GM23338 (cell line): ENCODE measurements at regions not wholly inside any gene's neighbourhood (a gene's known extent, or its start where the extent isn't known, plus 50 kb on each side); places are given as distances from the start of the nearest gene placed in this dataset.

Experiments used
- ATAC-seq: fragments of 200-7000 bp; cut with Tn5 transposase; 3 replicates; pipeline ENCODE4 v1.9.1; 2020
- DNase-seq: peaks from one replicate; pipeline ENCODE4 v3.0.0-alpha.2; 2015; ENCODE audit warnings: low spot score
- H2AFZ ChIP-seq: fragments of 200-600 bp; sonication (generic); 2 replicates; pipeline ENCODE4 v1.8.0; 2016; ENCODE audit warnings: antibody characterized with exemption, mild to moderate bottlenecking, moderate library complexity
- H3F3A ChIP-seq: fragments of 200-600 bp; sonication (generic); replicated peaks from 2 replicates; pipeline ENCODE4 v1.8.0; 2017; ENCODE audit warnings: antibody characterized with exemption, mixed run types, low read depth
- H3K27ac ChIP-seq: fragments of 200-600 bp; sonication (generic); 2 replicates; pipeline ENCODE4 v1.6.1; 2016; ENCODE audit warnings: low read depth
- H3K27me3 ChIP-seq: fragments of 200-600 bp; sonication (generic); 2 replicates; pipeline ENCODE4 v1.8.0; 2016; ENCODE audit warnings: mild to moderate bottlenecking, mixed run types, moderate library complexity; ENCODE audit not compliant: insufficient read depth
- H3K36me3 ChIP-seq: fragments of 200-600 bp; sonication (generic); 2 replicates; pipeline ENCODE4 v1.8.0; 2016; ENCODE audit warnings: mild to moderate bottlenecking; ENCODE audit not compliant: insufficient read depth
- H3K4me1 ChIP-seq: fragments of 200-600 bp; sonication (generic); 2 replicates; pipeline ENCODE4 v1.8.0; 2016; ENCODE audit warnings: mild to moderate bottlenecking, moderate library complexity; ENCODE audit not compliant: insufficient read depth
- H3K4me2 ChIP-seq: fragments of 200-600 bp; sonication (generic); 2 replicates; pipeline ENCODE4 v1.7.1; 2017; ENCODE audit warnings: mixed run types
- H3K4me3 ChIP-seq: fragments of 200-600 bp; sonication (generic); 2 replicates; pipeline ENCODE4 v1.6.1; 2016; ENCODE audit warnings: mixed run types
- H3K79me2 ChIP-seq: fragments of 200-600 bp; sonication (generic); replicated peaks from 2 replicates; pipeline ENCODE4 v1.8.0; 2017; ENCODE audit warnings: mild to moderate bottlenecking; ENCODE audit not compliant: insufficient read depth
- H3K9me2 ChIP-seq: fragments of 200-600 bp; sonication (generic); 2 replicates; pipeline ENCODE4 v1.8.0; 2017; ENCODE audit not compliant: insufficient read depth
- H4K20me1 ChIP-seq: fragments of 200-600 bp; sonication (generic); replicated peaks from 2 replicates; pipeline ENCODE4 v1.8.0; 2017; ENCODE audit warnings: mild to moderate bottlenecking; ENCODE audit not compliant: insufficient read depth
- H3K27ac Mint-ChIP-seq: 2 replicates; pipeline ENCODE4 v1.8.0; 2020; ENCODE audit warnings: inconsistent platforms, mild to moderate bottlenecking, moderate library complexity, mixed read lengths
- H3K27me3 Mint-ChIP-seq: 3 replicates; pipeline ENCODE4 v1.8.0; 2022; ENCODE audit warnings: low read depth, mild to moderate bottlenecking, moderate library complexity, mixed read lengths, inconsistent platforms; ENCODE audit not compliant: insufficient read depth, poor library complexity
- H3K36me3 Mint-ChIP-seq: 3 replicates; pipeline ENCODE4 v1.8.0; 2021; ENCODE audit warnings: low read depth, mild to moderate bottlenecking, inconsistent platforms, moderate library complexity, mixed read lengths
- H3K4me1 Mint-ChIP-seq: 3 replicates; pipeline ENCODE4 v1.8.0; 2020; ENCODE audit warnings: mild to moderate bottlenecking, inconsistent platforms, mixed read lengths
- H3K4me3 Mint-ChIP-seq: 3 replicates; pipeline ENCODE4 v1.8.0; 2021; ENCODE audit warnings: moderate library complexity, mild to moderate bottlenecking, inconsistent platforms, mixed read lengths
- H3K9me3 Mint-ChIP-seq: 3 replicates; pipeline ENCODE4 v1.8.0; 2020; ENCODE audit warnings: moderate library complexity, mild to moderate bottlenecking, inconsistent platforms, mixed read lengths
- EZH2 ChIP-seq: fragments of 200-600 bp; sonication (generic); IDR thresholded peaks from one replicate; pipeline ENCODE4 v1.8.0; 2017; ENCODE audit warnings: antibody characterized with exemption, mild to moderate bottlenecking, low read depth; ENCODE audit not compliant: unreplicated experiment
- JUNB ChIP-seq: IDR thresholded peaks from one replicate; pipeline ENCODE4 v1.6.1; 2016; ENCODE audit warnings: antibody characterized with exemption; ENCODE audit not compliant: unreplicated experiment
- STAT1 ChIP-seq: IDR thresholded peaks from one replicate; pipeline ENCODE4 v1.6.1; 2016; ENCODE audit warnings: antibody characterized with exemption; ENCODE audit not compliant: unreplicated experiment
- TF ChIP-seq, protein P1 (sequence below): IDR thresholded peaks from 2 replicates; pipeline ENCODE4 v1.6.1; 2016; ENCODE audit warnings: antibody characterized with exemption
- TF ChIP-seq, protein P2 (sequence below): fragments of 250-450 bp; sonication (Bioruptor Pico); IDR thresholded peaks from 2 replicates; pipeline ENCODE4 v1.5.0; 2020; ENCODE audit warnings: mild to moderate bottlenecking, moderate library complexity

DNA sequence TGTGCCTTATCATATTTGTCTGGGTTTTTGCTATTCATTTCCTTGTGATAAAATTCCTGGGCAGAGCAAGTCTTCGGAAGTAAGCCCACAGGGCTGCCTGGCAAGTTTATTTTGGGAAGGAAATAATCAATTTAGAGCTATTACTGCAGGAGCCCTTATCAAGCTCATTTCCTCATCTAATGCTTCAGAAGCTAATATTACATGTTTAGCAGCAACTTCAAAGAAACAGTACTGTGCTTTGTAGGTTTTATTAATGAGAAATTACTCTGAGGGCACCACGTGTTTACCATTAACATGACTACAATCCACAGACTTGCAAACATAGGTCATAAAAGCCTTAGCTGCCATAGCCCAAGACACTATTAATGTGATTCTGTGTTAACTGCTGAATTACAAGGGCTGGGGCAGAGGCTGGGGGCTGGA is 540.0 kb downstream of the SPRY1 start:
- H3K27ac Mint-ChIP-seq: no peak overlapping the region

More for the DNA sequence above, 540.0 kb downstream of the SPRY1 start:
- Histone ChIP-seq H3K36me3 (no peaks in the 10 kb centered on the region), H4K20me1 (no peaks in the 10 kb centered on the region), H3K4me2 (no peak overlapping the region), H2AFZ (no peak overlapping the region; the same call in 1 of the 2 replicates), H3K79me2 (no peaks in the 10 kb centered on the region), H3F3A (no peaks in the 10 kb centered on the region), H3K27ac (no peak overlapping the region), H3K4me1 (0 out of 2 replicates have a peak, but pooled peaks cover 5% of the 10 kb centered on the region), H3K9me2 (no peaks in the 10 kb centered on the region), H3K27me3 (no peaks in the 10 kb centered on the region), H3K4me3 (no peak overlapping the region)
- TF ChIP-seq, protein P1, sequence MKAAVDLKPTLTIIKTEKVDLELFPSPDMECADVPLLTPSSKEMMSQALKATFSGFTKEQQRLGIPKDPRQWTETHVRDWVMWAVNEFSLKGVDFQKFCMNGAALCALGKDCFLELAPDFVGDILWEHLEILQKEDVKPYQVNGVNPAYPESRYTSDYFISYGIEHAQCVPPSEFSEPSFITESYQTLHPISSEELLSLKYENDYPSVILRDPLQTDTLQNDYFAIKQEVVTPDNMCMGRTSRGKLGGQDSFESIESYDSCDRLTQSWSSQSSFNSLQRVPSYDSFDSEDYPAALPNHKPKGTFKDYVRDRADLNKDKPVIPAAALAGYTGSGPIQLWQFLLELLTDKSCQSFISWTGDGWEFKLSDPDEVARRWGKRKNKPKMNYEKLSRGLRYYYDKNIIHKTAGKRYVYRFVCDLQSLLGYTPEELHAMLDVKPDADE: no peak
- no peak for TF ChIP-seq EZH2
- no peak for TF ChIP-seq STAT1
- TF ChIP-seq, protein P2, sequence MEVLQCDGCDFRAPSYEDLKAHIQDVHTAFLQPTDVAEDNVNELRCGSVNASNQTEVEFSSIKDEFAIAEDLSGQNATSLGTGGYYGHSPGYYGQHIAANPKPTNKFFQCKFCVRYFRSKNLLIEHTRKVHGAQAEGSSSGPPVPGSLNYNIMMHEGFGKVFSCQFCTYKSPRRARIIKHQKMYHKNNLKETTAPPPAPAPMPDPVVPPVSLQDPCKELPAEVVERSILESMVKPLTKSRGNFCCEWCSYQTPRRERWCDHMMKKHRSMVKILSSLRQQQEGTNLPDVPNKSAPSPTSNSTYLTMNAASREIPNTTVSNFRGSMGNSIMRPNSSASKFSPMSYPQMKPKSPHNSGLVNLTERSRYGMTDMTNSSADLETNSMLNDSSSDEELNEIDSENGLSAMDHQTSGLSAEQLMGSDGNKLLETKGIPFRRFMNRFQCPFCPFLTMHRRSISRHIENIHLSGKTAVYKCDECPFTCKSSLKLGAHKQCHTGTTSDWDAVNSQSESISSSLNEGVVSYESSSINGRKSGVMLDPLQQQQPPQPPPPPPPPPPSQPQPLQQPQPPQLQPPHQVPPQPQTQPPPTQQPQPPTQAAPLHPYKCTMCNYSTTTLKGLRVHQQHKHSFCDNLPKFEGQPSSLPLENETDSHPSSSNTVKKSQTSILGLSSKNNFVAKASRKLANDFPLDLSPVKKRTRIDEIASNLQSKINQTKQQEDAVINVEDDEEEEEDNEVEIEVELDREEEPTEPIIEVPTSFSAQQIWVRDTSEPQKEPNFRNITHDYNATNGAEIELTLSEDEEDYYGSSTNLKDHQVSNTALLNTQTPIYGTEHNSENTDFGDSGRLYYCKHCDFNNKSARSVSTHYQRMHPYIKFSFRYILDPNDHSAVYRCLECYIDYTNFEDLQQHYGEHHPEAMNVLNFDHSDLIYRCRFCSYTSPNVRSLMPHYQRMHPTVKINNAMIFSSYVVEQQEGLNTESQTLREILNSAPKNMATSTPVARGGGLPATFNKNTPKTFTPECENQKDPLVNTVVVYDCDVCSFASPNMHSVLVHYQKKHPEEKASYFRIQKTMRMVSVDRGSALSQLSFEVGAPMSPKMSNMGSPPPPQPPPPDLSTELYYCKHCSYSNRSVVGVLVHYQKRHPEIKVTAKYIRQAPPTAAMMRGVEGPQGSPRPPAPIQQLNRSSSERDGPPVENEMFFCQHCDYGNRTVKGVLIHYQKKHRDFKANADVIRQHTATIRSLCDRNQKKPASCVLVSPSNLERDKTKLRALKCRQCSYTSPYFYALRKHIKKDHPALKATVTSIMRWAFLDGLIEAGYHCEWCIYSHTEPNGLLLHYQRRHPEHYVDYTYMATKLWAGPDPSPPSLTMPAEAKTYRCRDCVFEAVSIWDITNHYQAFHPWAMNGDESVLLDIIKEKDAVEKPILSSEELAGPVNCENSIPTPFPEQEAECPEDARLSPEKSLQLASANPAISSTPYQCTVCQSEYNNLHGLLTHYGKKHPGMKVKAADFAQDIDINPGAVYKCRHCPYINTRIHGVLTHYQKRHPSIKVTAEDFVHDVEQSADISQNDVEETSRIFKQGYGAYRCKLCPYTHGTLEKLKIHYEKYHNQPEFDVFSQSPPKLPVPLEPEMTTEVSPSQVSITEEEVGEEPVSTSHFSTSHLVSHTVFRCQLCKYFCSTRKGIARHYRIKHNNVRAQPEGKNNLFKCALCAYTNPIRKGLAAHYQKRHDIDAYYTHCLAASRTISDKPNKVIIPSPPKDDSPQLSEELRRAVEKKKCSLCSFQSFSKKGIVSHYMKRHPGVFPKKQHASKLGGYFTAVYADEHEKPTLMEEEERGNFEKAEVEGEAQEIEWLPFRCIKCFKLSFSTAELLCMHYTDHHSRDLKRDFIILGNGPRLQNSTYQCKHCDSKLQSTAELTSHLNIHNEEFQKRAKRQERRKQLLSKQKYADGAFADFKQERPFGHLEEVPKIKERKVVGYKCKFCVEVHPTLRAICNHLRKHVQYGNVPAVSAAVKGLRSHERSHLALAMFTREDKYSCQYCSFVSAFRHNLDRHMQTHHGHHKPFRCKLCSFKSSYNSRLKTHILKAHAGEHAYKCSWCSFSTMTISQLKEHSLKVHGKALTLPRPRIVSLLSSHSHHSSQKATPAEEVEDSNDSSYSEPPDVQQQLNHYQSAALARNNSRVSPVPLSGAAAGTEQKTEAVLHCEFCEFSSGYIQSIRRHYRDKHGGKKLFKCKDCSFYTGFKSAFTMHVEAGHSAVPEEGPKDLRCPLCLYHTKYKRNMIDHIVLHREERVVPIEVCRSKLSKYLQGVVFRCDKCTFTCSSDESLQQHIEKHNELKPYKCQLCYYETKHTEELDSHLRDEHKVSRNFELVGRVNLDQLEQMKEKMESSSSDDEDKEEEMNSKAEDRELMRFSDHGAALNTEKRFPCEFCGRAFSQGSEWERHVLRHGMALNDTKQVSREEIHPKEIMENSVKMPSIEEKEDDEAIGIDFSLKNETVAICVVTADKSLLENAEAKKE: no peak
- TF ChIP-seq JUNB: no peak
- Mint-ChIP-seq H3K27me3 (no peaks in the 10 kb centered on the region), H3K4me3 (no peak overlapping the region), H3K36me3 (no peaks in the 10 kb centered on the region), H3K9me3 (no peaks in the 10 kb centered on the region), H3K4me1 (peaks cover 16% of the 10 kb centered on the region)
- DNase-seq (no peak), ATAC-seq (no peak)
